Mononuclear cell (primary cell): ENCODE measurements at regions not wholly inside any gene's neighbourhood (a gene's known extent, or its start where the extent isn't known, plus 50 kb on each side); places are given as distances from the start of the nearest gene placed in this dataset.

Experiments
- H3K27me3 ChIP-seq: 2 replicates; pipeline ENCODE4 v1.6.0; 2011; ENCODE audit warnings: low read length, control low read depth; ENCODE audit not compliant: insufficient read depth
- H3K4me1 ChIP-seq: 2 replicates; pipeline ENCODE4 v1.5.1; 2011; ENCODE audit warnings: mild to moderate bottlenecking, low read length, control low read depth; ENCODE audit not compliant: insufficient read depth
- H3K4me3 ChIP-seq: 2 replicates; pipeline ENCODE4 v1.5.1; 2011; ENCODE audit warnings: mild to moderate bottlenecking, low read length, moderate library complexity
- H3K9me3 ChIP-seq: 2 replicates; pipeline ENCODE4 v1.5.1; 2011; ENCODE audit warnings: low read depth, mild to moderate bottlenecking, control low read depth, low read length

GRCh38 chr1:218886101-218886871 is 287.4 kb upstream of the LYPLAL1 start:
- no peaks in the 10 kb centered on the region for H3K4me1 ChIP-seq
- H3K9me3 ChIP-seq, result no peaks in the 10 kb centered on the region
- no peaks in the 10 kb centered on the region for H3K27me3 ChIP-seq
- no peak overlapping the region for H3K4me3 ChIP-seq

GRCh38 chr1:218887141-218887925 is 286.3 kb upstream of the LYPLAL1 start:
- Histone ChIP-seq H3K27me3 (no peaks in the 10 kb centered on the region), H3K4me1 (no peaks in the 10 kb centered on the region), H3K9me3 (no peaks in the 10 kb centered on the region), H3K4me3 (no peak overlapping the region)

GRCh38 chr1:218890451-218890850 is 283.2 kb upstream of the LYPLAL1 start:
- Histone ChIP-seq H3K4me1 (no peaks in the 10 kb centered on the region), H3K4me3 (no peak overlapping the region), H3K9me3 (no peaks in the 10 kb centered on the region), H3K27me3 (no peaks in the 10 kb centered on the region)

- no peak overlapping the region for H3K4me3 ChIP-seq
- H3K9me3 ChIP-seq, result no peaks in the 10 kb centered on the region
- H3K27me3 ChIP-seq, result no peaks in the 10 kb centered on the region
- no peaks in the 10 kb centered on the region for H3K4me1 ChIP-seq
These were observed 282.1 kb upstream of the LYPLAL1 start for GRCh38 chr1:218891577-218891976.

- H3K9me3 ChIP-seq, result no peaks in the 10 kb centered on the region
- no peaks in the 10 kb centered on the region for H3K4me1 ChIP-seq
- H3K4me3 ChIP-seq, result no peak overlapping the region
- no peaks in the 10 kb centered on the region for H3K27me3 ChIP-seq
These were observed 278.6 kb upstream of the LYPLAL1 start for GRCh38 chr1:218895064-218895587.

GRCh38 chr1:218896202-218896601 is 277.5 kb upstream of the LYPLAL1 start:
- Histone ChIP-seq H3K4me3 (no peak overlapping the region), H3K27me3 (no peaks in the 10 kb centered on the region), H3K4me1 (no peaks in the 10 kb centered on the region), H3K9me3 (no peaks in the 10 kb centered on the region)

GRCh38 chr1:218898921-218899320 is 274.8 kb upstream of the LYPLAL1 start:
- Histone ChIP-seq H3K4me1 (no peaks in the 10 kb centered on the region), H3K27me3 (no peaks in the 10 kb centered on the region), H3K4me3 (no peak overlapping the region), H3K9me3 (no peaks in the 10 kb centered on the region)

GRCh38 chr1:218900615-218901014 is 273.1 kb upstream of the LYPLAL1 start:
- no peaks in the 10 kb centered on the region for H3K4me1 ChIP-seq
- H3K9me3 ChIP-seq, result no peaks in the 10 kb centered on the region
- no peak overlapping the region for H3K4me3 ChIP-seq
- no peaks in the 10 kb centered on the region for H3K27me3 ChIP-seq

- H3K9me3 ChIP-seq, result no peaks in the 10 kb centered on the region
These were observed 269.3 kb upstream of the LYPLAL1 start for GRCh38 chr1:218904416-218904815.

GRCh38 chr1:218916720-218917119 is 257.0 kb upstream of the LYPLAL1 start:
- H3K4me3 ChIP-seq, result no peak overlapping the region
- H3K9me3 ChIP-seq, result no peaks in the 10 kb centered on the region
- H3K27me3 ChIP-seq, result no peaks in the 10 kb centered on the region
- no peaks in the 10 kb centered on the region for H3K4me1 ChIP-seq

More at GRCh38 chr1:218904416-218904815, 269.3 kb upstream of the LYPLAL1 start:
- Histone ChIP-seq H3K27me3 (no peaks in the 10 kb centered on the region), H3K4me1 (no peaks in the 10 kb centered on the region), H3K4me3 (no peak overlapping the region)

- no peaks in the 10 kb centered on the region for H3K27me3 ChIP-seq
- H3K4me1 ChIP-seq, result no peaks in the 10 kb centered on the region
- no peaks in the 10 kb centered on the region for H3K9me3 ChIP-seq
- no peak overlapping the region for H3K4me3 ChIP-seq
These were observed 256.0 kb upstream of the LYPLAL1 start for GRCh38 chr1:218917656-218918055.

- H3K27me3 ChIP-seq, result no peaks in the 10 kb centered on the region
- no peaks in the 10 kb centered on the region for H3K9me3 ChIP-seq
- no peak overlapping the region for H3K4me3 ChIP-seq
- H3K4me1 ChIP-seq, result no peaks in the 10 kb centered on the region
These were observed 247.9 kb upstream of the LYPLAL1 start for GRCh38 chr1:218925777-218926176.

- Histone ChIP-seq H3K4me1 (no peaks in the 10 kb centered on the region), H3K4me3 (no peak overlapping the region), H3K9me3 (no peaks in the 10 kb centered on the region), H3K27me3 (no peaks in the 10 kb centered on the region)
These were observed 247.0 kb upstream of the LYPLAL1 start for GRCh38 chr1:218926631-218927030.

- no peaks in the 10 kb centered on the region for H3K4me1 ChIP-seq
- no peaks in the 10 kb centered on the region for H3K9me3 ChIP-seq
- no peaks in the 10 kb centered on the region for H3K27me3 ChIP-seq
- no peak overlapping the region for H3K4me3 ChIP-seq
These were observed 243.7 kb upstream of the LYPLAL1 start for GRCh38 chr1:218930000-218930399.

GRCh38 chr1:218930472-218931241 is 243.0 kb upstream of the LYPLAL1 start:
- Histone ChIP-seq H3K4me3 (no peak overlapping the region), H3K4me1 (no peaks in the 10 kb centered on the region), H3K9me3 (no peaks in the 10 kb centered on the region), H3K27me3 (no peaks in the 10 kb centered on the region)
